Fibroblast of lung (primary cell): ENCODE measurements at regions not wholly inside any gene's neighbourhood (a gene's known extent, or its start where the extent isn't known, plus 50 kb on each side); places are given as distances from the start of the nearest gene placed in this dataset.
"Not testable (repeated sequence)": the region's sequence is repeated elsewhere in the genome, so short reads cannot be mapped to it uniquely, and the experiment has no call there.

Experiments
- DNase-seq, 2 donors: peaks; one replicate each; pipeline versions ENCODE4 v3.0.0 to v3.0.0-alpha.2; 2010; ENCODE audit warnings: low read depth in 2 of 2
- H2AFZ ChIP-seq: 2 replicates; pipeline ENCODE4 v1.5.1; 2012; ENCODE audit warnings: low read length, control low read depth, inconsistent platforms
- H3K27ac ChIP-seq: 2 replicates; pipeline ENCODE4 v1.5.1; 2011; ENCODE audit warnings: low read length, control low read depth; ENCODE audit not compliant: insufficient read depth
- H3K27me3 ChIP-seq: 2 replicates; pipeline ENCODE4 v1.5.1; 2011; ENCODE audit warnings: mild to moderate bottlenecking, low read length; ENCODE audit not compliant: control insufficient read depth, insufficient read depth
- H3K36me3 ChIP-seq: 2 replicates; pipeline ENCODE4 v1.5.1; 2011; ENCODE audit warnings: low read length; ENCODE audit not compliant: control insufficient read depth, insufficient read depth
- H3K4me1 ChIP-seq: 2 replicates; pipeline ENCODE4 v1.5.1; 2011; ENCODE audit warnings: low read length; ENCODE audit not compliant: control insufficient read depth, insufficient read depth; ENCODE audit errors: extremely low read depth
- H3K4me2 ChIP-seq: 2 replicates; pipeline ENCODE4 v1.5.1; 2011; ENCODE audit warnings: low read length, control low read depth; ENCODE audit not compliant: insufficient read depth; ENCODE audit errors: extremely low read depth
- H3K4me3 ChIP-seq, 4 experiments: fragments of 200-600 bp in 1 of 4; sonication (generic) in 1 of 4; replicated peaks in 1 of 4; 2 replicates each; pipeline ENCODE4 v1.5.1; 2011 to 2016; ENCODE audit warnings: low read length in 4 of 4, low read depth in 3 of 4, mild to moderate bottlenecking in 3 of 4, control low read depth in 2 of 4, inconsistent platforms in 1 of 4, mixed read lengths in 1 of 4; ENCODE audit not compliant: insufficient read depth in 1 of 4; ENCODE audit errors: control extremely low read depth in 1 of 4
- H3K79me2 ChIP-seq: 2 replicates; pipeline ENCODE4 v1.5.1; 2012; ENCODE audit warnings: mild to moderate bottlenecking, low read length, inconsistent platforms; ENCODE audit not compliant: control insufficient read depth, insufficient read depth
- H3K9ac ChIP-seq: 2 replicates; pipeline ENCODE4 v1.5.1; 2011; ENCODE audit warnings: mild to moderate bottlenecking, low read length, control low read depth; ENCODE audit not compliant: insufficient read depth
- H3K9me3 ChIP-seq: 2 replicates; pipeline ENCODE4 v1.5.1; 2012; ENCODE audit warnings: low read depth, low read length; ENCODE audit not compliant: control insufficient read depth, insufficient read depth
- H4K20me1 ChIP-seq: 2 replicates; pipeline ENCODE4 v1.5.1; 2011; ENCODE audit warnings: low read length; ENCODE audit not compliant: control insufficient read depth, insufficient read depth; ENCODE audit errors: extremely low read depth
- EZH2 ChIP-seq: IDR thresholded peaks from 2 replicates; pipeline ENCODE4 v1.5.1; 2012; ENCODE audit warnings: low read length, control low read depth, mild to moderate bottlenecking; ENCODE audit errors: missing control alignments
- TF ChIP-seq, protein P1 (sequence below), 2 donors: IDR thresholded peaks in 1 of 2; conservative IDR thresholded peaks in 1 of 2; 1 replicate in 1 of 2; 2 replicates in 1 of 2; pipeline ENCODE4 v1.5.1; 2011 to 2012; ENCODE audit warnings: low read length in 2 of 2, control low read depth in 1 of 2, inconsistent platforms in 1 of 2, low read depth in 1 of 2, mild to moderate bottlenecking in 1 of 2

DNA sequence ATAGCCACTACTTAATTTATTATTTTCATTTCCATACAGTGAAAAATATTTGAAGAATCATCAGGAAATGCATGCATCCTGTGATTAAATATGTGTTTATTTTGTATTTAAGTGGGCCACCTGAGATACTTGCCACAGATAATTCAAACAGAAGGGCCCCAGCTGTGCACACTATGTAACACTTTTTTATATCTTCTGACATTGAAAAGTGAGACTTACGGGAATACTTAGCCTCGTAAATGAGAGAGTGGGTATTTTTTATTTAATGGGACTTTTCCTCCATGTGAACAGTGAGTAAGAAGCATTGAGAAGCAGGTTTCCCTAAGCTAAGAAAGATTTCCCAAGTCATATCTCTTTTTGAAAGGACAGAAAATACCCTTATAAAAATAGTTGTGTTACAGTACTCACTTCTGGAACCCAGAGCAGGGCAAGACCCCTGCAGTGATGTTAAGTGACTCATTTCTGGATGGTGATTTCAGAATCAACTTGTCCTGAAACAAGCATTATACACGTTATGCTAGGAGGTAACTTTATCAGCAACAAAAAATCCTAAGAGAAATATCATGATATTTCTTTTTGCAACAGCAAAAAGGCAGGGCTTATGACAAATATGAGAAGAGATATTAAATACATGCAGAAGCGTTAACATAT lies 478.1 kb upstream of the CHORDC1 start:
- no peak for TF ChIP-seq EZH2
- TF ChIP-seq, protein P1, sequence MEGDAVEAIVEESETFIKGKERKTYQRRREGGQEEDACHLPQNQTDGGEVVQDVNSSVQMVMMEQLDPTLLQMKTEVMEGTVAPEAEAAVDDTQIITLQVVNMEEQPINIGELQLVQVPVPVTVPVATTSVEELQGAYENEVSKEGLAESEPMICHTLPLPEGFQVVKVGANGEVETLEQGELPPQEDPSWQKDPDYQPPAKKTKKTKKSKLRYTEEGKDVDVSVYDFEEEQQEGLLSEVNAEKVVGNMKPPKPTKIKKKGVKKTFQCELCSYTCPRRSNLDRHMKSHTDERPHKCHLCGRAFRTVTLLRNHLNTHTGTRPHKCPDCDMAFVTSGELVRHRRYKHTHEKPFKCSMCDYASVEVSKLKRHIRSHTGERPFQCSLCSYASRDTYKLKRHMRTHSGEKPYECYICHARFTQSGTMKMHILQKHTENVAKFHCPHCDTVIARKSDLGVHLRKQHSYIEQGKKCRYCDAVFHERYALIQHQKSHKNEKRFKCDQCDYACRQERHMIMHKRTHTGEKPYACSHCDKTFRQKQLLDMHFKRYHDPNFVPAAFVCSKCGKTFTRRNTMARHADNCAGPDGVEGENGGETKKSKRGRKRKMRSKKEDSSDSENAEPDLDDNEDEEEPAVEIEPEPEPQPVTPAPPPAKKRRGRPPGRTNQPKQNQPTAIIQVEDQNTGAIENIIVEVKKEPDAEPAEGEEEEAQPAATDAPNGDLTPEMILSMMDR (conservative IDR thresholded peaks at IDR 0.05 in 1 of 2, IDR thresholded peaks at IDR 0.05 in 1 of 2; ENCODE audit: low read depth in 1 of 2, low read length in 2 of 2) = no peak
- no peak for DNase-seq
- Histone ChIP-seq H3K36me3 (no peaks in the 10 kb centered on the region), H3K9me3 (no peaks in the 10 kb centered on the region), H3K79me2 (no peaks in the 10 kb centered on the region), H3K4me2 (no peak overlapping the region), H2AFZ (no peak overlapping the region), H3K27ac (no peak overlapping the region), H3K9ac (no peak overlapping the region), H3K4me3 (no peak overlapping the region), H3K27me3 (no peaks in the 10 kb centered on the region), H3K4me1 (no peaks in the 10 kb centered on the region), H4K20me1 (no peaks in the 10 kb centered on the region)

DNA sequence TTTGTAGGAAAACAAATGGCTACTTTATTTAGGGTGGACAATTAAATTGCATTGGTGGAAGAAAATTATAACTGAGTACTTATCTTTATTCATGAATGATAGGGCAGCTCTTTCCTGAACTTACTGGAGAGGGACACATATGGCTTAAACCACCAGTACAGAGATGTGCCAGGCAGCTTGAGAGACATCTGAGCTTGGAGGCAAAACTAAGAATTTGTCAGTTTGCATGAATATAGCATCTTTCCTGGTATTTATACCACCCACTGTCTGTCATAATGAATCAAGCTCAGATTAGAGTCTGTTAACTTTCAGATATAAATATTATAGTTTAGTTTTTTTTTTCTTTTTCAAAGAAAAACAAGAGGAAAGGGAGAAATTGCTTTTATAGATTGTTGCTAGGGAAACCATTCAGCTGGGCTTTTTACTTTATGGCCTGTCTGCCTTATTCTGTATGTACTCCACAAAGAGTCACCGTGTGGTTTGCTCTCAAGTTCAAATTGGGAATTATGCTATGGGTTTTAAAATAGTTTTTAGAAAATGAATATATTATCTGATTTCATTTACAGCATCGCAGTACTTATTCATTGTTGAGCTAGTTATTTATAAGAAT lies 477.0 kb upstream of the CHORDC1 start:
- no peak for TF ChIP-seq EZH2
- TF ChIP-seq, protein P1 (conservative IDR thresholded peaks at IDR 0.05 in 1 of 2, IDR thresholded peaks at IDR 0.05 in 1 of 2; ENCODE audit: low read depth in 1 of 2, low read length in 2 of 2) = no peak
- Histone ChIP-seq H4K20me1 (no peaks in the 10 kb centered on the region), H3K36me3 (no peaks in the 10 kb centered on the region), H2AFZ (no peak overlapping the region), H3K9me3 (no peaks in the 10 kb centered on the region), H3K9ac (no peak overlapping the region), H3K4me3 (no peak overlapping the region), H3K79me2 (no peaks in the 10 kb centered on the region), H3K27ac (no peak overlapping the region), H3K4me2 (no peak overlapping the region), H3K4me1 (no peaks in the 10 kb centered on the region), H3K27me3 (no peaks in the 10 kb centered on the region)
- no peak for DNase-seq

DNA sequence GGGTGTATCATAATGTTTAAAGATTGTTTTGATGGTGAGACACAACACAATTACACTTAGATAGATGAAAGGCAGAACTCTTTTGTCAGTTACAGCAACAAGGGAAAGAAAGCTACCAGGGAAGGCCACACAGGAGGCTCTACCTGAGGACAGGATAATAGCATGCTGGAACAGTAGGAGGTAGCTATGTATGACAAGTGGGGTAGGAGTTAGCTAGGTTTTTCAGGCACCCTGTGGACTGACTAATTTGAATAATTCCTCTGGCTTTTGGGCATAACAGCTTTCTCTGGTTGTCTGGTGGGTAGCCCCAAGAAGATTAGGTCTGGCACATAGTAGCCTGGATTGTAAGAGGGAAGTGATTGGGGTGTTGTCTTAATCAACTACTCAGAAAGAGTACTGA lies 475.4 kb upstream of the CHORDC1 start:
- no peaks in the 10 kb centered on the region for H3K36me3 ChIP-seq
- H3K79me2 ChIP-seq = no peaks in the 10 kb centered on the region
- no peak for TF ChIP-seq EZH2
- TF ChIP-seq, protein P1 (conservative IDR thresholded peaks at IDR 0.05 in 1 of 2, IDR thresholded peaks at IDR 0.05 in 1 of 2; ENCODE audit: low read depth in 1 of 2, low read length in 2 of 2) = no peak

DNA sequence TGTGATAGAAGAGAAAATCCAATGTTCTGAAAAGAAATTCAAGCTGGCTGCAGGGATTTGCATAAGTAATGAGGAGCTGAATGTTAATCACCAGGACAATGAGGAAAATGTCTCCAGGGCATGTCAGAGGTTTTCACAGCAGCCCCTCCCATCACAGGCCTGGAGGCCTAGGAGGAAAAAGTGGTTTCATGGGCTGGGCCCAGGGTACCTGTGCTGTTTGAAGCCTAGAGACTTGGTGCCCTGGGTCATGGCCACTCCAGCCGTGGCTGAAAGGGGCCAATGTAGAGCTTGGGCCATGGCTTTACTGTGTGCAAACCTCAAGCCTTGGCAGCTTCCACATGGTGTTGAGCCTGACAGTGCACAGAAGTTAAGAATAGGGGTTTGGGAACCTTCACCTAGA lies 452.6 kb upstream of the CHORDC1 start:
- H3K4me1 ChIP-seq, H3K36me3 ChIP-seq, H3K9ac ChIP-seq, H3K4me2 ChIP-seq, H2AFZ ChIP-seq, H3K27me3 ChIP-seq, H4K20me1 ChIP-seq, H3K4me3 ChIP-seq, H3K79me2 ChIP-seq, H3K27ac ChIP-seq, DNase-seq, H3K9me3 ChIP-seq: not testable (repeated sequence)

More for the DNA sequence above, 475.4 kb upstream of the CHORDC1 start:
- no peak overlapping the region for H3K9ac ChIP-seq
- H2AFZ ChIP-seq = no peak overlapping the region
- H3K27ac ChIP-seq = no peak overlapping the region
- no peak for DNase-seq
- no peaks in the 10 kb centered on the region for H3K4me1 ChIP-seq
- H3K9me3 ChIP-seq = no peaks in the 10 kb centered on the region
- no peak overlapping the region for H3K4me3 ChIP-seq
- no peaks in the 10 kb centered on the region for H3K27me3 ChIP-seq
- no peak overlapping the region for H3K4me2 ChIP-seq
- no peaks in the 10 kb centered on the region for H4K20me1 ChIP-seq
